MM.1S (cell line): ENCODE measurements at regions not wholly inside any gene's neighbourhood (a gene's known extent, or its start where the extent isn't known, plus 50 kb on each side); places are given as distances from the start of the nearest gene placed in this dataset.
"Not testable (repeated sequence)": the region's sequence is repeated elsewhere in the genome, so short reads cannot be mapped to it uniquely, and the experiment has no call there.

Source experiments
- DNase-seq: peaks from one replicate; pipeline ENCODE4 v3.0.0-alpha.2; 2015
- H2AFZ ChIP-seq: fragments of 300-600 bp; sonication (generic); 2 replicates; pipeline ENCODE4 v1.6.0; 2016; ENCODE audit warnings: antibody characterized with exemption, low read length
- H3F3A ChIP-seq: fragments of 300-600 bp; sonication (generic); 2 replicates; pipeline ENCODE4 v1.6.1; 2016; ENCODE audit warnings: mild to moderate bottlenecking, antibody characterized with exemption, low read length, moderate library complexity, mixed read lengths; ENCODE audit not compliant: insufficient read depth
- H3K27ac ChIP-seq: fragments of 300-600 bp; sonication (generic); 2 replicates; pipeline ENCODE4 v1.5.1; 2016; ENCODE audit warnings: mild to moderate bottlenecking, low read length
- H3K27me3 ChIP-seq: fragments of 300-600 bp; sonication (generic); replicated peaks from 2 replicates; pipeline ENCODE4 v1.6.0; 2016; ENCODE audit warnings: low read length; ENCODE audit not compliant: insufficient read depth
- H3K36me3 ChIP-seq: fragments of 300-600 bp; sonication (generic); replicated peaks from 2 replicates; pipeline ENCODE4 v1.6.1; 2016; ENCODE audit warnings: mild to moderate bottlenecking, low read length, mixed read lengths; ENCODE audit not compliant: insufficient read depth
- H3K4me1 ChIP-seq: fragments of 300-600 bp; sonication (generic); 2 replicates; pipeline ENCODE4 v1.6.1; 2016; ENCODE audit warnings: low read length, mixed read lengths
- H3K4me2 ChIP-seq: fragments of 300-600 bp; sonication (generic); 2 replicates; pipeline ENCODE4 v1.6.0; 2016; ENCODE audit warnings: low read depth, low read length
- H3K4me3 ChIP-seq: fragments of 300-600 bp; sonication (generic); 2 replicates; pipeline ENCODE4 v1.5.1; 2016; ENCODE audit warnings: low read length, mixed read lengths
- H3K79me2 ChIP-seq: fragments of 300-600 bp; sonication (generic); 2 replicates; pipeline ENCODE4 v1.6.1; 2016; ENCODE audit warnings: mixed run types, low read length, mixed read lengths
- H3K9ac ChIP-seq: fragments of 300-600 bp; sonication (generic); 2 replicates; pipeline ENCODE4 v1.6.1; 2016; ENCODE audit warnings: low read length, mixed read lengths
- H3K9me2 ChIP-seq: fragments of 300-600 bp; sonication (generic); replicated peaks from 2 replicates; pipeline ENCODE4 v1.6.1; 2016; ENCODE audit warnings: mild to moderate bottlenecking, low read length, mixed read lengths; ENCODE audit not compliant: insufficient read depth
- H3K9me3 ChIP-seq: fragments of 300-600 bp; sonication (generic); replicated peaks from 2 replicates; pipeline ENCODE4 v1.6.1; 2016; ENCODE audit warnings: mild to moderate bottlenecking, low read length, mixed read lengths; ENCODE audit not compliant: insufficient read depth
- H4K20me1 ChIP-seq: fragments of 300-600 bp; sonication (generic); 2 replicates; pipeline ENCODE4 v1.6.1; 2016; ENCODE audit warnings: mild to moderate bottlenecking, low read length, moderate library complexity, mixed read lengths; ENCODE audit not compliant: insufficient read depth
- CTCF ChIP-seq: fragments of 300-600 bp; sonication (generic); IDR thresholded peaks from 2 replicates; pipeline ENCODE4 v1.5.1; 2016; ENCODE audit warnings: antibody characterized with exemption, low read length, mixed read lengths
- EZH2 ChIP-seq: fragments of 300-600 bp; sonication (generic); optimal IDR thresholded peaks from 2 replicates; pipeline ENCODE3; 2017; ENCODE audit warnings: low read depth, mild to moderate bottlenecking, antibody characterized with exemption, low read length, mixed read lengths
- EZH2phosphoT487 ChIP-seq: fragments of 300-600 bp; sonication (generic); IDR thresholded peaks from 2 replicates; pipeline ENCODE4 v1.6.1; 2018; ENCODE audit warnings: antibody characterized with exemption, low read length

GRCh38 chr14:85016496-85016895, 513.4 kb upstream of the FLRT2 start:
- Histone ChIP-seq H3K36me3 (no peaks in the 10 kb centered on the region), H3K4me1 (no peaks in the 10 kb centered on the region), H4K20me1 (no peaks in the 10 kb centered on the region), H3F3A (no peaks in the 10 kb centered on the region), H3K4me2 (no peak overlapping the region), H3K79me2 (no peaks in the 10 kb centered on the region), H3K9me2 (no peaks in the 10 kb centered on the region), H3K9ac (no peak overlapping the region), H3K9me3 (no peaks in the 10 kb centered on the region), H2AFZ (no peak overlapping the region), H3K27me3 (no peaks in the 10 kb centered on the region), H3K4me3 (no peak overlapping the region), H3K27ac (no peak overlapping the region)
- TF ChIP-seq CTCF = no peak
- TF ChIP-seq EZH2 = no peak
- no peak for TF ChIP-seq EZH2phosphoT487
- DNase-seq = no peak

GRCh38 chr14:85023866-85024265, 506.1 kb upstream of the FLRT2 start:
- not testable (repeated sequence) for H3K36me3 ChIP-seq, H3K4me3 ChIP-seq, H3K9me3 ChIP-seq, H3K4me1 ChIP-seq, H3K4me2 ChIP-seq, H3K9me2 ChIP-seq, H3F3A ChIP-seq, H3K27me3 ChIP-seq, H3K79me2 ChIP-seq, H3K9ac ChIP-seq, DNase-seq, H2AFZ ChIP-seq, H3K27ac ChIP-seq, H4K20me1 ChIP-seq

GRCh38 chr14:85024931-85025330, 505.0 kb upstream of the FLRT2 start:
- no peaks in the 10 kb centered on the region for H3K36me3 ChIP-seq
- no peak for DNase-seq
- H3K4me3 ChIP-seq = no peak overlapping the region
- no peaks in the 10 kb centered on the region for H3K79me2 ChIP-seq
- no peaks in the 10 kb centered on the region for H3K4me1 ChIP-seq
- H3K9me2 ChIP-seq = no peaks in the 10 kb centered on the region
- TF ChIP-seq CTCF = no peak
- no peak for TF ChIP-seq EZH2phosphoT487
- TF ChIP-seq EZH2 = no peak
- no peak overlapping the region for H2AFZ ChIP-seq
- no peaks in the 10 kb centered on the region for H4K20me1 ChIP-seq
- no peak overlapping the region for H3K9ac ChIP-seq
- H3K9me3 ChIP-seq = no peaks in the 10 kb centered on the region
- no peak overlapping the region for H3K4me2 ChIP-seq
- H3F3A ChIP-seq = no peaks in the 10 kb centered on the region
- H3K27me3 ChIP-seq = no peaks in the 10 kb centered on the region
- no peak overlapping the region for H3K27ac ChIP-seq

GRCh38 chr14:85027681-85028370, 502.1 kb upstream of the FLRT2 start:
- Histone ChIP-seq H3K9me2 (no peaks in the 10 kb centered on the region), H3K9me3 (no peaks in the 10 kb centered on the region), H3F3A (no peaks in the 10 kb centered on the region), H3K27me3 (no peaks in the 10 kb centered on the region), H3K27ac (no peak overlapping the region), H3K4me3 (no peak overlapping the region), H2AFZ (no peak overlapping the region), H3K9ac (no peak overlapping the region), H3K4me2 (no peak overlapping the region), H3K79me2 (no peaks in the 10 kb centered on the region), H3K4me1 (no peaks in the 10 kb centered on the region), H3K36me3 (no peaks in the 10 kb centered on the region), H4K20me1 (no peaks in the 10 kb centered on the region)
- TF ChIP-seq EZH2phosphoT487 (no peak), CTCF (no peak), EZH2 (no peak)
- no peak for DNase-seq
